HUES64 (cell line): ENCODE measurements at regions not wholly inside any gene's neighbourhood (a gene's known extent, or its start where the extent isn't known, plus 50 kb on each side); places are given as distances from the start of the nearest gene placed in this dataset.

ENCODE experiments used
- H3K27ac ChIP-seq: 2 replicates; pipeline ENCODE4 v1.7.0; 2013; ENCODE audit warnings: low read depth, low read length, inconsistent platforms
- H3K27me3 ChIP-seq: 2 replicates; pipeline ENCODE4 v1.6.1; 2013; ENCODE audit warnings: mild to moderate bottlenecking, low read length; ENCODE audit not compliant: insufficient read depth
- H3K36me3 ChIP-seq: 2 replicates; pipeline ENCODE4 v1.6.1; 2013; ENCODE audit warnings: mild to moderate bottlenecking, low read length; ENCODE audit not compliant: insufficient read depth
- H3K4me1 ChIP-seq: 2 replicates; pipeline ENCODE4 v1.6.1; 2013; ENCODE audit warnings: mild to moderate bottlenecking, low read length, moderate library complexity; ENCODE audit not compliant: insufficient read depth
- H3K4me3 ChIP-seq: 2 replicates; pipeline ENCODE4 v1.5.1; 2013; ENCODE audit warnings: mild to moderate bottlenecking, low read length, moderate library complexity
- H3K9ac ChIP-seq: 2 replicates; pipeline ENCODE4 v1.6.1; 2013; ENCODE audit warnings: mild to moderate bottlenecking, low read depth, low read length
- H3K9me3 ChIP-seq: 2 replicates; pipeline ENCODE4 v1.6.1; 2013; ENCODE audit warnings: low read depth, low read length; ENCODE audit not compliant: insufficient read depth
- WGBS: fragments of 150-250, 120-280 bp; methylation state at CpG from one replicate; pipeline ENCODE4 v1.1.7; 2013; ENCODE audit warnings: missing lambda C conversion rate; 5-methylcytosine and 5-hydroxymethylcytosine counted together

GRCh38 chr14:76644855-76645518, 116.3 kb upstream of the VASH1 start:
- Histone ChIP-seq H3K4me3 (no peak overlapping the region), H3K9me3 (no peaks in the 10 kb centered on the region), H3K9ac (no peak overlapping the region), H3K4me1 (peaks cover 8% of the 10 kb centered on the region), H3K27me3 (no peaks in the 10 kb centered on the region), H3K27ac (no peak overlapping the region), H3K36me3 (no peaks in the 10 kb centered on the region)
- WGBS, result 26% methylated on average over 13 of the region's 13 CpGs

GRCh38 chr14:76647697-76648298, 113.5 kb upstream of the VASH1 start:
- Histone ChIP-seq H3K4me1 (peaks cover 8% of the 10 kb centered on the region), H3K27me3 (no peaks in the 10 kb centered on the region), H3K9ac (no peak overlapping the region), H3K9me3 (no peaks in the 10 kb centered on the region), H3K4me3 (no peak overlapping the region), H3K36me3 (no peaks in the 10 kb centered on the region), H3K27ac (no peak overlapping the region)
- 73% methylated on average over 7 of the region's 7 CpGs for WGBS

- no peaks in the 10 kb centered on the region for H3K4me1 ChIP-seq
- WGBS, result 93% methylated on average over 3 of the region's 3 CpGs
- no peak overlapping the region for H3K27ac ChIP-seq
- H3K4me3 ChIP-seq, result no peak overlapping the region
- no peak overlapping the region for H3K9ac ChIP-seq
- no peaks in the 10 kb centered on the region for H3K36me3 ChIP-seq
- no peaks in the 10 kb centered on the region for H3K27me3 ChIP-seq
- no peaks in the 10 kb centered on the region for H3K9me3 ChIP-seq
Observed at GRCh38 chr14:76651410-76652055, 109.7 kb upstream of the VASH1 start.

GRCh38 chr14:76653875-76654572, 107.2 kb upstream of the VASH1 start:
- H3K27me3 ChIP-seq, result no peaks in the 10 kb centered on the region
- WGBS, result 90% methylated on average over 8 of the region's 8 CpGs
- H3K9me3 ChIP-seq, result peaks cover 11% of the 10 kb centered on the region
- H3K36me3 ChIP-seq, result no peaks in the 10 kb centered on the region
- no peaks in the 10 kb centered on the region for H3K4me1 ChIP-seq
- no peak overlapping the region for H3K4me3 ChIP-seq
- H3K27ac ChIP-seq, result no peak overlapping the region
- no peak overlapping the region for H3K9ac ChIP-seq

GRCh38 chr14:76654573-76655108, 106.6 kb upstream of the VASH1 start:
- WGBS, result 82% methylated on average over 9 of the region's 10 CpGs
- H3K9ac ChIP-seq, result no peak overlapping the region
- no peaks in the 10 kb centered on the region for H3K36me3 ChIP-seq
- H3K4me1 ChIP-seq, result no peaks in the 10 kb centered on the region
- peaks cover 12% of the 10 kb centered on the region for H3K9me3 ChIP-seq
- no peaks in the 10 kb centered on the region for H3K27me3 ChIP-seq
- no peak overlapping the region for H3K27ac ChIP-seq
- H3K4me3 ChIP-seq, result no peak overlapping the region

- H3K4me1 ChIP-seq, result no peaks in the 10 kb centered on the region
- H3K27ac ChIP-seq, result no peak overlapping the region
- WGBS, result 81% methylated on average over 2 of the region's 2 CpGs
- H3K9me3 ChIP-seq, result peaks cover 12% of the 10 kb centered on the region
- no peaks in the 10 kb centered on the region for H3K27me3 ChIP-seq
- H3K4me3 ChIP-seq, result no peak overlapping the region
- no peak overlapping the region for H3K9ac ChIP-seq
- no peaks in the 10 kb centered on the region for H3K36me3 ChIP-seq
Observed at GRCh38 chr14:76655331-76655730, 105.9 kb upstream of the VASH1 start.

- peaks cover 12% of the 10 kb centered on the region for H3K9me3 ChIP-seq
- H3K36me3 ChIP-seq, result no peaks in the 10 kb centered on the region
- H3K4me3 ChIP-seq, result no peak overlapping the region
- no peaks in the 10 kb centered on the region for H3K27me3 ChIP-seq
- H3K9ac ChIP-seq, result no peak overlapping the region
- no peak overlapping the region for H3K27ac ChIP-seq
- 93% methylated on average over 5 of the region's 5 CpGs for WGBS
- H3K4me1 ChIP-seq, result no peaks in the 10 kb centered on the region
Observed at GRCh38 chr14:76656592-76656991, 104.7 kb upstream of the VASH1 start.

GRCh38 chr14:76657404-76657803, 103.9 kb upstream of the VASH1 start:
- H3K9ac ChIP-seq, result no peak overlapping the region
- no peaks in the 10 kb centered on the region for H3K36me3 ChIP-seq
- H3K4me3 ChIP-seq, result no peak overlapping the region
- H3K27ac ChIP-seq, result no peak overlapping the region
- 97% methylated on average over 1 of the region's 1 CpG for WGBS
- H3K4me1 ChIP-seq, result no peaks in the 10 kb centered on the region
- peaks cover 12% of the 10 kb centered on the region for H3K9me3 ChIP-seq
- no peaks in the 10 kb centered on the region for H3K27me3 ChIP-seq

- Histone ChIP-seq H3K27me3 (no peaks in the 10 kb centered on the region), H3K9me3 (peaks cover 12% of the 10 kb centered on the region)
Observed at GRCh38 chr14:76657846-76658245, 103.4 kb upstream of the VASH1 start.

GRCh38 chr14:76662580-76662979, 98.7 kb upstream of the VASH1 start:
- no peak overlapping the region for H3K9ac ChIP-seq
- H3K27me3 ChIP-seq, result no peaks in the 10 kb centered on the region
- H3K4me3 ChIP-seq, result no peak overlapping the region
- H3K36me3 ChIP-seq, result no peaks in the 10 kb centered on the region
- peaks cover 12% of the 10 kb centered on the region; the same call in 1 of the 2 replicates for H3K4me1 ChIP-seq
- WGBS, result 97% methylated on average over 3 of the region's 4 CpGs
- H3K27ac ChIP-seq, result no peak overlapping the region
- H3K9me3 ChIP-seq, result peaks cover 12% of the 10 kb centered on the region

More at GRCh38 chr14:76657846-76658245, 103.4 kb upstream of the VASH1 start:
- Histone ChIP-seq H3K4me1 (no peaks in the 10 kb centered on the region), H3K4me3 (no peak overlapping the region), H3K9ac (no peak overlapping the region), H3K36me3 (no peaks in the 10 kb centered on the region), H3K27ac (no peak overlapping the region)

GRCh38 chr14:76664790-76665189, 96.5 kb upstream of the VASH1 start:
- Histone ChIP-seq H3K4me3 (no peak overlapping the region), H3K9me3 (no peaks in the 10 kb centered on the region), H3K27ac (no peak overlapping the region), H3K36me3 (no peaks in the 10 kb centered on the region), H3K4me1 (peaks cover 12% of the 10 kb centered on the region; the same call in 1 of the 2 replicates), H3K9ac (no peak overlapping the region), H3K27me3 (no peaks in the 10 kb centered on the region)
- WGBS, result 86% methylated on average over 4 of the region's 4 CpGs
